Neural cell (in vitro differentiated cells): ENCODE measurements at regions not wholly inside any gene's neighbourhood (a gene's known extent, or its start where the extent isn't known, plus 50 kb on each side); places are given as distances from the start of the nearest gene placed in this dataset.

Source experiments
- CTCF ChIP-seq: fragments of 450-650 bp; IDR thresholded peaks from 2 replicates; pipeline ENCODE4 v1.5.1; 2014; ENCODE audit warnings: antibody characterized with exemption, mild to moderate bottlenecking, moderate library complexity; ENCODE audit not compliant: poor library complexity, severe bottlenecking
- EP300 ChIP-seq: fragments of 450-650 bp; conservative IDR thresholded peaks from 2 replicates; pipeline ENCODE4 v1.6.1; 2014; ENCODE audit warnings: antibody characterized with exemption, mild to moderate bottlenecking, moderate library complexity; ENCODE audit not compliant: poor library complexity, severe bottlenecking
- EZH2 ChIP-seq: fragments of 200-600, 300-800 bp; shearing (Covaris generic), sonication (generic); IDR thresholded peaks from 2 replicates; pipeline ENCODE4 v1.6.1; 2014; ENCODE audit warnings: antibody characterized with exemption, low read length, borderline replicate concordance, mild to moderate bottlenecking; ENCODE audit not compliant: insufficient read depth, poor library complexity, severe bottlenecking
- MXI1 ChIP-seq: fragments of 450-650 bp; conservative IDR thresholded peaks from 2 replicates; pipeline ENCODE4 v1.6.1; 2014; ENCODE audit warnings: antibody characterized with exemption, mild to moderate bottlenecking; ENCODE audit not compliant: poor library complexity, severe bottlenecking
- POLR2AphosphoS5 ChIP-seq: IDR thresholded peaks from 2 replicates; pipeline ENCODE4 v1.6.1; 2012
- RAD21 ChIP-seq: fragments of 450-650 bp; conservative IDR thresholded peaks from 2 replicates; pipeline ENCODE4 v1.6.1; 2014; ENCODE audit warnings: antibody characterized with exemption, mild to moderate bottlenecking, moderate library complexity
- SMC3 ChIP-seq: fragments of 450-650 bp; conservative IDR thresholded peaks from 2 replicates; pipeline ENCODE4 v1.6.1; 2014; ENCODE audit warnings: antibody characterized with exemption, mild to moderate bottlenecking, moderate library complexity; ENCODE audit not compliant: poor library complexity
- TAF1 ChIP-seq: IDR thresholded peaks from 2 replicates; pipeline ENCODE4 v1.6.1; 2012; ENCODE audit warnings: low read depth
- TF ChIP-seq, protein P1 (sequence below): IDR thresholded peaks from 2 replicates; pipeline ENCODE4 v1.6.1; 2012; ENCODE audit warnings: borderline replicate concordance

DNA sequence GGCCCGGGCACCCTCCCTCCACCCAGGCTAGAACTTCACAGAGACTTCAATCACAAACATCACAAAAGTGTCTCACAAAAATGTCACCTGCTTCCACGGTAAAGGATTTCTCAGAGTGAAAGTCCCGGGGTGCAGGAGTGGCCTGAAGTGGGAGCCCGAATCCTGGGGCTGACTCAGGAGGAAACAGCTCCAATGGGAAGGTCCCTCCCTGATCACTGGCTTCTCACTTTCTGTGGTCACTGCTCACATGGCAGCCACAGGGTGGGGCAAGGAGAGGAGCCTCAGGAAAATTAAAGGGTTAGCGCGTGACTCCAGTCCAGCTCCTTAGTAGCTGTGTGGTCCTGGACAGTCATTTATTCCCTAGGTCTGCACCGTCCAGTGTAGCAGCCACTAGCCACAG lies 564.5 kb upstream of the B3GAT1 start:
- TF ChIP-seq CTCF (no peak), EZH2 (no peak), EP300 (no peak), RAD21 (no peak), POLR2AphosphoS5 (no peak), TAF1 (no peak), MXI1 (no peak), SMC3 (no peak)
- TF ChIP-seq, protein P1, sequence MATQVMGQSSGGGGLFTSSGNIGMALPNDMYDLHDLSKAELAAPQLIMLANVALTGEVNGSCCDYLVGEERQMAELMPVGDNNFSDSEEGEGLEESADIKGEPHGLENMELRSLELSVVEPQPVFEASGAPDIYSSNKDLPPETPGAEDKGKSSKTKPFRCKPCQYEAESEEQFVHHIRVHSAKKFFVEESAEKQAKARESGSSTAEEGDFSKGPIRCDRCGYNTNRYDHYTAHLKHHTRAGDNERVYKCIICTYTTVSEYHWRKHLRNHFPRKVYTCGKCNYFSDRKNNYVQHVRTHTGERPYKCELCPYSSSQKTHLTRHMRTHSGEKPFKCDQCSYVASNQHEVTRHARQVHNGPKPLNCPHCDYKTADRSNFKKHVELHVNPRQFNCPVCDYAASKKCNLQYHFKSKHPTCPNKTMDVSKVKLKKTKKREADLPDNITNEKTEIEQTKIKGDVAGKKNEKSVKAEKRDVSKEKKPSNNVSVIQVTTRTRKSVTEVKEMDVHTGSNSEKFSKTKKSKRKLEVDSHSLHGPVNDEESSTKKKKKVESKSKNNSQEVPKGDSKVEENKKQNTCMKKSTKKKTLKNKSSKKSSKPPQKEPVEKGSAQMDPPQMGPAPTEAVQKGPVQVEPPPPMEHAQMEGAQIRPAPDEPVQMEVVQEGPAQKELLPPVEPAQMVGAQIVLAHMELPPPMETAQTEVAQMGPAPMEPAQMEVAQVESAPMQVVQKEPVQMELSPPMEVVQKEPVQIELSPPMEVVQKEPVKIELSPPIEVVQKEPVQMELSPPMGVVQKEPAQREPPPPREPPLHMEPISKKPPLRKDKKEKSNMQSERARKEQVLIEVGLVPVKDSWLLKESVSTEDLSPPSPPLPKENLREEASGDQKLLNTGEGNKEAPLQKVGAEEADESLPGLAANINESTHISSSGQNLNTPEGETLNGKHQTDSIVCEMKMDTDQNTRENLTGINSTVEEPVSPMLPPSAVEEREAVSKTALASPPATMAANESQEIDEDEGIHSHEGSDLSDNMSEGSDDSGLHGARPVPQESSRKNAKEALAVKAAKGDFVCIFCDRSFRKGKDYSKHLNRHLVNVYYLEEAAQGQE: no peak
